Chondrocyte (in vitro differentiated cells): ENCODE measurements at regions not wholly inside any gene's neighbourhood (a gene's known extent, or its start where the extent isn't known, plus 50 kb on each side); places are given as distances from the start of the nearest gene placed in this dataset.

Experiments
- DNase-seq: peaks from one replicate; pipeline ENCODE4 v3.0.0; 2021; ENCODE audit warnings: mixed read lengths, low spot score
- H3K27ac Mint-ChIP-seq: one replicate; pipeline ENCODE4 v1.8.0; 2021; ENCODE audit warnings: mild to moderate bottlenecking, moderate library complexity, mixed read lengths; ENCODE audit not compliant: unreplicated experiment
- H3K27me3 Mint-ChIP-seq: 2 replicates; pipeline ENCODE4 v1.8.0; 2021; ENCODE audit warnings: low read depth, mixed read lengths
- H3K36me3 Mint-ChIP-seq: 2 replicates; pipeline ENCODE4 v1.8.0; 2021; ENCODE audit warnings: low read depth, mixed read lengths
- H3K4me1 Mint-ChIP-seq: 2 replicates; pipeline ENCODE4 v1.8.0; 2021; ENCODE audit warnings: low read depth, mild to moderate bottlenecking, mixed read lengths
- H3K4me3 Mint-ChIP-seq: one replicate; pipeline ENCODE4 v1.8.0; 2021; ENCODE audit warnings: mild to moderate bottlenecking, moderate library complexity, mixed read lengths; ENCODE audit not compliant: unreplicated experiment
- H3K9me3 Mint-ChIP-seq: 2 replicates; pipeline ENCODE4 v1.8.0; 2021; ENCODE audit warnings: low read depth, mixed read lengths
- CTCF ChIP-seq: fragments of 200-600 bp; sonication (generic); IDR thresholded peaks from 2 replicates; pipeline ENCODE4 v1.5.0; 2021; ENCODE audit warnings: antibody characterized with exemption, mild to moderate bottlenecking, moderate library complexity

DNA sequence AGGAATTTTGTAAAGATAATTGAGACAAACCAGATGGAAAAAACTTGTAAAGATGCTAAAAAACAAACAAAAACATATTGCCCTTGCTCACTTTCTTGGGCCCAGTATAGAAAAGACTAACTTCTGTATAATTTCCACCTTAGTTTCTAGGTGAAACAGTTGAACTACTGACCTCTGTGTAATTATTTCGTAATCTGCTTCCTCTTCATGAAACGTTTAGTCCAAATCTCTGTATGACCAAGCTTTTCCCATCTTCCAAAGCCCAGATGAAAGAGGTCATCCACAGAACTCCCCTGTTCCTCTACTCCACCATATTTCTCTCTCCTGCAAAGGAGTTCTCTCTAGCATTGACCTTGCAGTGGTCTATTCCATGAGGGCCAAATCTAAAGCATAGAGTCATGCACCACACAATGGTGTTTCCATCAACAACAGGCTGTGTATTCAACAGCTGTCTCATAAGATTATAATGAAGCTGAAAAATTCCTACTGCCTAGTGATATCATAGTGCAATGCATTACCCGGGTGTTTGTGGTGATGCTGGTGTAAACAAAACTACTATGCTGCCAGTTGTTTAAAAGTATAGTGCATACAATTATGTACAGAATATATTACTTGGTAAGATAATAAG is 647.6 kb downstream of the TNS3 start:
- Mint-ChIP-seq H3K4me1 (peaks cover 46% of the 10 kb centered on the region), H3K9me3 (peaks cover 3% of the 10 kb centered on the region), H3K36me3 (no peaks in the 10 kb centered on the region)

DNA sequence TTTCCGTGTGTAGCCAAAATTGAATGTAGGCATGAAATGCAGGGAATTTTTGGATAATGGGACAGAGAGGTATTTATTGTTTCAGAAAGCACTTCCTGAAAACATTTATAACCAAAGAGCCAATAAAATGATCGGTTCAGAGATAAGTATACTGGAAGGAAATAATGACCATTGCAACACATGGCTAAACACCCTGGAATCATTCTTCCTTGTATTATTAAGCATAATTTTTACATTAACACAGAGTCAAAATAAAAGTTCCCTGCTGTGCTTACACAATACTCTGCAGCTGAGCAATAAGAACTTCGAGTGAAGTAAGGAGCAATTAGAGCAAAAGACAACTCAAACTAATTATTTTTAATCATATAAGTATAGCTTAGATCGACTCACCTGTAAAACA is 648.3 kb downstream of the TNS3 start:
- no peak for TF ChIP-seq CTCF
- DNase-seq, result no peak
- no peaks in the 10 kb centered on the region for H3K36me3 Mint-ChIP-seq
- H3K4me3 Mint-ChIP-seq, result no peak overlapping the region
- peaks cover 46% of the 10 kb centered on the region for H3K4me1 Mint-ChIP-seq
- no peaks in the 10 kb centered on the region for H3K27me3 Mint-ChIP-seq
- H3K9me3 Mint-ChIP-seq, result peaks cover 3% of the 10 kb centered on the region
- peak overlapping the region; percentile 46 for H3K27ac Mint-ChIP-seq

More for the DNA sequence above, 647.6 kb downstream of the TNS3 start:
- H3K27ac Mint-ChIP-seq, result peak overlapping the region; percentile 3
- TF ChIP-seq CTCF, result no peak
- no peaks in the 10 kb centered on the region for H3K27me3 Mint-ChIP-seq
- no peak for DNase-seq
- H3K4me3 Mint-ChIP-seq, result no peak overlapping the region

DNA sequence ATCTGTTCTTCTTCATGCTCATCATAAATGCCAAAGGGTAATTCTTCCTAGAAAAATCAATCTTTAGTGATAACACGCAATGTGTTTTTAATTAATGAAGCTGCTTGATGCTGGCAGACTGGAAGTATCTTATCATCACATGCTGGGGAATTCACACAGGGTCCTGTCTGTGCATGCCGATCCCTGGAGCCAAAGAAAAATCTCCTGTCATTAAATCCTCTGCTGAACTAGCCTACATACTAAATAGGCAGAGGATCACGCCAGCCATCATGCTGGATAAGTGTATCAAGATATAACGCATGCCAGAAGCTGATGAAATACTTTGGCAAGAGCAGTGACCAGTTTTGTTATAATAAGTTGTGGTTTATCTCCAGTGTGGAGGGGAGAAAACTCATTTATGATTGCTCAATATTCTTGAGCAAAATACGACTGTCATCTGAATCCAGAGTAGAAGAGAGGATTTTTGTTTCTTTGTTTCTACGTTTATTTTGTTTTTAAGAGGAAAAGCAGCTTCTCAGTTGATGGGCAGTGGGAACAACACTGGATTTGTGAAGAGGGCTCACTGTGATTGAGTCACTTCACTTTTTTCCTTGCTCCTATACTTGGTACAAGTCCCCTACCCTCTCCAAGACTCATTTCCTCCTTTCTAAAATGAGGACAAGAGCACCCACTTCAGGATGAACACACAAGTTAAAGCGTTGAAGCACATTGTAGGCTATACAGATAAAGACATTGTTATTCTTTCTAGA is 649.1 kb downstream of the TNS3 start:
- peak; percentile 77 for TF ChIP-seq CTCF
- Mint-ChIP-seq H3K4me3 (no peak overlapping the region), H3K4me1 (peaks cover 46% of the 10 kb centered on the region), H3K36me3 (no peaks in the 10 kb centered on the region), H3K9me3 (peaks cover 3% of the 10 kb centered on the region), H3K27me3 (no peaks in the 10 kb centered on the region), H3K27ac (peak overlapping the region; percentile 98)
- DNase-seq, result no peak

- Mint-ChIP-seq H3K4me3 (no peak overlapping the region), H3K9me3 (peaks cover 3% of the 10 kb centered on the region), H3K36me3 (no peaks in the 10 kb centered on the region), H3K27ac (peak overlapping the region; percentile 98), H3K27me3 (no peaks in the 10 kb centered on the region), H3K4me1 (peaks cover 46% of the 10 kb centered on the region)
- no peak for DNase-seq
- no peak for TF ChIP-seq CTCF
These were observed 649.6 kb downstream of the TNS3 start for GRCh38 chr7:46932306-46932675.

DNA sequence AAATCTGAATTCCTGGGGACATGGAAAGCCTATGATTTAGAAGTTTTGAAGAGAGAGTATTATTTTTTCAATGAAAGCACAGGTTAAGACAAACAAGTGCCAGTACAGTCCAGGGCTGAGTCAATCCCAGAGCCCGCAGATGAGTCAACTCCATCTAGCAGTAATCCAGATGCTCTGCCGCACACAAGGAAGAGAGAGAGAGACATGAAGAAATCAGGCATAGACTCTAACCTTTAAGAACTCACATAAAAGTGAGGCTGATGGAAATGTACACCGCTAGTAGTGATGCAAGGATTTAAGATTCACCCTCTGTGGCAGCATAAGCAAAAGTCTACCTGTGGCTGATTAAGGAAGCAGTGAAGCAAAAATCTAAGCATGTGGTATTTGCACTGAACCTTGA is 651.5 kb downstream of the TNS3 start:
- peaks cover 46% of the 10 kb centered on the region for H3K4me1 Mint-ChIP-seq
- H3K36me3 Mint-ChIP-seq, result no peaks in the 10 kb centered on the region
- TF ChIP-seq CTCF, result no peak
- H3K9me3 Mint-ChIP-seq, result peaks cover 3% of the 10 kb centered on the region
- H3K4me3 Mint-ChIP-seq, result no peak overlapping the region
- DNase-seq, result no peak
- peak overlapping the region; percentile 46 for H3K27ac Mint-ChIP-seq
- H3K27me3 Mint-ChIP-seq, result no peaks in the 10 kb centered on the region
